Astrocyte (in vitro differentiated cells and primary cell): ENCODE measurements at regions not wholly inside any gene's neighbourhood (a gene's known extent, or its start where the extent isn't known, plus 50 kb on each side); places are given as distances from the start of the nearest gene placed in this dataset.
A peak's percentile ranks its signal among the peaks of the same experiment; 100 is the strongest.

Source experiments
- DNase-seq: peaks from one replicate; pipeline ENCODE4 v3.0.0-alpha.2; 2010; ENCODE audit warnings: low read depth
- FAIRE-seq: peaks from 2 replicates; lab custom pipeline; 2011; peaks lifted over from hg19 to GRCh38; lab: Jason Lieb, UNC
- H2AFZ ChIP-seq: 2 replicates; pipeline ENCODE4 v1.6.0; 2012; ENCODE audit warnings: low read depth, low read length, inconsistent platforms
- H3K27ac ChIP-seq: 2 replicates; pipeline ENCODE4 v1.5.1; 2011; ENCODE audit warnings: low read depth, low read length, inconsistent platforms
- H3K27me3 ChIP-seq: 2 replicates; pipeline ENCODE4 v1.6.0; 2011; ENCODE audit warnings: low read length, inconsistent platforms; ENCODE audit not compliant: insufficient read depth
- H3K36me3 ChIP-seq: 2 replicates; pipeline ENCODE4 v1.5.1; 2011; ENCODE audit warnings: low read length, inconsistent platforms; ENCODE audit not compliant: insufficient read depth
- H3K4me1 ChIP-seq: 2 replicates; pipeline ENCODE4 v1.5.1; 2011; ENCODE audit warnings: low read length, inconsistent platforms; ENCODE audit not compliant: insufficient read depth
- H3K4me2 ChIP-seq: 2 replicates; pipeline ENCODE4 v1.6.0; 2012; ENCODE audit warnings: low read length, inconsistent platforms
- H3K4me3 ChIP-seq: 2 replicates; pipeline ENCODE4 v1.5.1; 2011; ENCODE audit warnings: low read depth, mild to moderate bottlenecking, low read length, inconsistent platforms; ENCODE audit not compliant: insufficient read depth
- H3K79me2 ChIP-seq: 2 replicates; pipeline ENCODE4 v1.6.0; 2012; ENCODE audit warnings: mild to moderate bottlenecking, low read length, inconsistent platforms; ENCODE audit not compliant: insufficient read depth
- H3K9ac ChIP-seq: 2 replicates; pipeline ENCODE4 v1.6.0; 2012; ENCODE audit warnings: mild to moderate bottlenecking, low read length, inconsistent platforms
- H3K9me3 ChIP-seq: 2 replicates; pipeline ENCODE4 v1.5.1; 2012; ENCODE audit warnings: low read depth, mild to moderate bottlenecking, low read length, inconsistent platforms; ENCODE audit not compliant: insufficient read depth
- H4K20me1 ChIP-seq: 2 replicates; pipeline ENCODE4 v1.6.0; 2012; ENCODE audit warnings: low read length, inconsistent platforms; ENCODE audit not compliant: insufficient read depth
- H3K27ac Mint-ChIP-seq: one replicate; pipeline ENCODE4 v1.8.0; 2021; ENCODE audit warnings: mild to moderate bottlenecking, mixed read lengths; ENCODE audit not compliant: unreplicated experiment
- H3K27me3 Mint-ChIP-seq: one replicate; pipeline ENCODE4 v1.8.0; 2021; ENCODE audit warnings: low read depth, mixed read lengths; ENCODE audit not compliant: unreplicated experiment
- H3K36me3 Mint-ChIP-seq: one replicate; pipeline ENCODE4 v1.8.0; 2021; ENCODE audit warnings: low read depth, mixed read lengths; ENCODE audit not compliant: unreplicated experiment
- H3K4me1 Mint-ChIP-seq: one replicate; pipeline ENCODE4 v1.8.0; 2021; ENCODE audit warnings: low read depth, mixed read lengths; ENCODE audit not compliant: unreplicated experiment
- H3K4me3 Mint-ChIP-seq: one replicate; pipeline ENCODE4 v1.8.0; 2021; ENCODE audit warnings: mild to moderate bottlenecking, moderate library complexity, mixed read lengths; ENCODE audit not compliant: unreplicated experiment
- H3K9me3 Mint-ChIP-seq: one replicate; pipeline ENCODE4 v1.8.0; 2021; ENCODE audit warnings: mild to moderate bottlenecking, mixed read lengths; ENCODE audit not compliant: unreplicated experiment
- CTCF ChIP-seq: IDR thresholded peaks from 2 replicates; pipeline ENCODE4 v1.5.1; 2011; ENCODE audit warnings: low read depth, mild to moderate bottlenecking, inconsistent platforms, low read length, moderate library complexity; ENCODE audit not compliant: insufficient read depth
- EZH2 ChIP-seq: IDR thresholded peaks from 2 replicates; pipeline ENCODE4 v1.6.1; 2012; ENCODE audit warnings: mild to moderate bottlenecking, low read length, inconsistent platforms; ENCODE audit not compliant: insufficient read depth

DNA sequence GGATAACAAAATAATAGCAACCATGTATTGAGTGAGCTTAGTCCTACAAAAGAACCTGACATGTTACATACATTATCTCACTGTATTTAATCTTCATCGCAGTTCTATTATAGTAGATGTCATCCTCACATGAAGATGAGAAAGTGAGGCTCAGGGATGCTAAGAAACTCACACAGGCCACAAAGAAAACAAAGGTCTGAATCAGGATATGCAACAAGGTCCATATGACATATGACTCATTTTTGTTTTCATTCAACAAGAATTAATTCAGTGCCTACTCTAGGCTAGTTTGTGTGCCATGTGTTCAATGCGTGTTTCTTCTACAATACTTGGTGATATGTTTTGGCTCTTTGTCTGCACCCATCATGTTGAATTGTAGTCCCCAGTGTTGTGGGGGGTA, 219.7 kb upstream of the EPHA4 start:
- H3K27ac ChIP-seq: no peak overlapping the region
- no peaks in the 10 kb centered on the region for H3K27me3 ChIP-seq
- H3K36me3 ChIP-seq: no peaks in the 10 kb centered on the region
- H3K4me1 Mint-ChIP-seq: peaks cover 5% of the 10 kb centered on the region
- H3K4me3 Mint-ChIP-seq: no peak overlapping the region
- no peak for TF ChIP-seq EZH2
- no peak for TF ChIP-seq CTCF
- H3K9ac ChIP-seq: no peak overlapping the region
- no peaks in the 10 kb centered on the region for H3K9me3 Mint-ChIP-seq
- no peaks in the 10 kb centered on the region for H4K20me1 ChIP-seq
- no peak overlapping the region for H3K4me3 ChIP-seq
- H3K79me2 ChIP-seq: no peaks in the 10 kb centered on the region
- no peaks in the 10 kb centered on the region for H3K4me1 ChIP-seq
- peak; percentile 42 for DNase-seq
- H3K27me3 Mint-ChIP-seq: peaks cover 2% of the 10 kb centered on the region
- FAIRE-seq: no peak
- no peaks in the 10 kb centered on the region for H3K36me3 Mint-ChIP-seq
- no peak overlapping the region for H2AFZ ChIP-seq
- no peak overlapping the region for H3K27ac Mint-ChIP-seq
- H3K4me2 ChIP-seq: no peak overlapping the region
- no peaks in the 10 kb centered on the region for H3K9me3 ChIP-seq

- H2AFZ ChIP-seq: no peak overlapping the region
- no peak for TF ChIP-seq CTCF
- TF ChIP-seq EZH2: no peak
- H3K36me3 ChIP-seq: no peaks in the 10 kb centered on the region
- Mint-ChIP-seq H3K36me3 (no peaks in the 10 kb centered on the region), H3K27me3 (peaks cover 2% of the 10 kb centered on the region), H3K27ac (no peak overlapping the region), H3K9me3 (peaks cover 3% of the 10 kb centered on the region), H3K4me1 (no peaks in the 10 kb centered on the region), H3K4me3 (no peak overlapping the region)
- no peaks in the 10 kb centered on the region for H4K20me1 ChIP-seq
- FAIRE-seq (no peak), DNase-seq (no peak)
- H3K4me2 ChIP-seq: no peak overlapping the region
- no peaks in the 10 kb centered on the region for H3K27me3 ChIP-seq
- no peak overlapping the region for H3K4me3 ChIP-seq
- no peaks in the 10 kb centered on the region for H3K9me3 ChIP-seq
- no peak overlapping the region for H3K27ac ChIP-seq
- no peaks in the 10 kb centered on the region for H3K4me1 ChIP-seq
- no peak overlapping the region for H3K9ac ChIP-seq
- H3K79me2 ChIP-seq: no peaks in the 10 kb centered on the region
These were observed 215.5 kb upstream of the EPHA4 start for GRCh38 chr2:221787561-221787960.

DNA sequence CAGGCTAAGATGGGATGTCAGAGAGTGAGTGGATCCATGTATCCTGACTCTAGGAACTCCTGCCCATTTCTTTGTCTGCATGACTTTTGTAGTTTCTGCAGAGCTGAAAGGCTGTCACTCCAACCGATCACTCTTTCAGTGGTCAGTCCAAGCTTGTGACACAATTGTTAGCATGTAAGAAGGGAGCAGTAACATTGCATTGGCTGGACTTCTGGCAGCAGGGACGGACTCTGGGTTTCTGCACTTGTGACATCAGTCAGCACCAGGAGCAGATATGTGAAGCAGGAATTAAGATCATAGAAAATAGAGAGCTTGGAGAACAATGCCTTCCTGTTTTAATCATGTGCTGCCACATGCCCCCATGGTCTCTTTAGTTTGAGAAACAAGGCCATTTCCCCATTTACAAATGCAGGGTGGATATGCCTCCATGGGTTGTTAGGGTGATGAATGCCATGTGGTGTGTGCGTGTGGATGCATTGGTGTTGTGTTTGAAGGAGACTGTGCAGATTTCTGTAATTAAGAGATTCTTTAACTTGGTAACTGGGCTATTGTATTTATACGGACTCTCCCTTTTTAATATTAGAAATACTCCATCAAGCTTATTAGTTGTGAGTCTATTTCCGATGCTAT, 214.3 kb upstream of the EPHA4 start:
- H3K4me3 ChIP-seq: no peak overlapping the region
- Mint-ChIP-seq H3K36me3 (no peaks in the 10 kb centered on the region), H3K4me1 (no peaks in the 10 kb centered on the region), H3K4me3 (no peak overlapping the region), H3K9me3 (peaks cover 3% of the 10 kb centered on the region), H3K27me3 (peaks cover 2% of the 10 kb centered on the region), H3K27ac (no peak overlapping the region)
- no peak for FAIRE-seq
- no peaks in the 10 kb centered on the region for H4K20me1 ChIP-seq
- H3K27ac ChIP-seq: no peak overlapping the region
- TF ChIP-seq CTCF: no peak
- no peak for TF ChIP-seq EZH2
- H3K27me3 ChIP-seq: no peaks in the 10 kb centered on the region
- H3K36me3 ChIP-seq: no peaks in the 10 kb centered on the region
- H3K4me2 ChIP-seq: no peak overlapping the region
- H3K79me2 ChIP-seq: no peaks in the 10 kb centered on the region
- H3K9ac ChIP-seq: no peak overlapping the region
- no peak overlapping the region for H2AFZ ChIP-seq
- no peak for DNase-seq
- no peaks in the 10 kb centered on the region for H3K9me3 ChIP-seq
- H3K4me1 ChIP-seq: no peaks in the 10 kb centered on the region
